Right lobe of liver (tissue), 6 donors: ENCODE measurements at regions not wholly inside any gene's neighbourhood (a gene's known extent, or its start where the extent isn't known, plus 50 kb on each side); places are given as distances from the start of the nearest gene placed in this dataset.

Experiments
- ATAC-seq, 4 donors: fragments of 200-7000 bp; cut with Tn5 transposase; one replicate each; pipeline ENCODE4 v1.9.1; 2020; ENCODE audit warnings: mild to moderate bottlenecking in 4 of 4, moderate library complexity in 4 of 4
- DNase-seq, 3 donors: peaks; one replicate each; pipeline ENCODE4 v3.0.0-alpha.2; 2020
- H3K27ac ChIP-seq, 3 donors: fragments of 200-600 bp; one replicate each; pipeline ENCODE4 v1.8.0; 2022
- H3K27me3 ChIP-seq, 2 donors: fragments of 200-600 bp; one replicate each; pipeline ENCODE4 v1.8.0; 2022
- H3K36me3 ChIP-seq, 4 donors: fragments of 200-600 bp; sonication (generic) in 1 of 4; one replicate each; pipeline versions ENCODE4 v1.5.1 to v1.8.0; 2017 to 2022; ENCODE audit warnings: control low read depth in 1 of 4
- H3K4me1 ChIP-seq, 4 donors: fragments of 200-600 bp; sonication (generic) in 1 of 4; one replicate each; pipeline versions ENCODE4 v1.5.1 to v1.8.0; 2017 to 2022; ENCODE audit warnings: control low read depth in 1 of 4
- H3K4me3 ChIP-seq, 3 donors: fragments of 200-600 bp; one replicate each; pipeline ENCODE4 v1.8.0; 2022
- H3K9me3 ChIP-seq, 4 donors: fragments of 200-600 bp; sonication (generic) in 1 of 4; one replicate each; pipeline versions ENCODE4 v1.5.1 to v1.8.0; 2017 to 2022; ENCODE audit warnings: control low read depth in 1 of 4
- CTCF ChIP-seq, 4 donors: fragments of 200-600 bp in 3 of 4; fragments of 450-650 bp in 1 of 4; IDR thresholded peaks; one replicate each; pipeline versions ENCODE4 v1.5.1 to v1.8.0; 2016 to 2022; ENCODE audit warnings: antibody characterized with exemption in 4 of 4, mild to moderate bottlenecking in 2 of 4
- POLR2A ChIP-seq: fragments of 450-650 bp; IDR thresholded peaks from one replicate; pipeline ENCODE4 v1.6.1; 2017; ENCODE audit warnings: antibody characterized with exemption, mild to moderate bottlenecking
- WGBS: methylation state at CpG from one replicate; pipeline ENCODE4 v1.1.6; 2018; ENCODE audit warnings: low coverage, low lambda C conversion rate; ENCODE audit not compliant: insufficient coverage; ENCODE audit errors: missing lambda C conversion rate; 5-methylcytosine and 5-hydroxymethylcytosine counted together
- intact Hi-C, 2 donors: fragments of 100-400 bp; cut with DNase I; formaldehyde crosslinking; loops; one replicate each; pipeline versions ENCODE4 v1.11.2 to v1.14.1; 2022
- donor health status: DM: no; HTN: yes; CAD: no.
- donor health status: DM: no; HTN: no; CAD: no.
- donor health status: DM: no; HTN: no; CAD: no.
- donor health status: DM: no; HTN: yes; CAD: no.
- donor health status: DM: no; HTN: yes; CAD: no.

- H3K27ac ChIP-seq: no peak overlapping the region
- no peaks in the 10 kb centered on the region for H3K27me3 ChIP-seq
- TF ChIP-seq CTCF (IDR thresholded peaks at IDR 0.05): no peak
- no peak for TF ChIP-seq POLR2A
- H3K4me3 ChIP-seq: no peak overlapping the region
- DNase-seq: no peak
- ATAC-seq: no peak
- no peaks in the 10 kb centered on the region for H3K36me3 ChIP-seq
- no peaks in the 10 kb centered on the region for H3K4me1 ChIP-seq
- WGBS: 79% methylated on average over 6 of the region's 6 CpGs
- no peaks in the 10 kb centered on the region for H3K9me3 ChIP-seq
- intact Hi-C loops: no loop called here
Measured at GRCh38 chr7:96861-97260, 95.5 kb upstream of the FAM20C start.

DNA sequence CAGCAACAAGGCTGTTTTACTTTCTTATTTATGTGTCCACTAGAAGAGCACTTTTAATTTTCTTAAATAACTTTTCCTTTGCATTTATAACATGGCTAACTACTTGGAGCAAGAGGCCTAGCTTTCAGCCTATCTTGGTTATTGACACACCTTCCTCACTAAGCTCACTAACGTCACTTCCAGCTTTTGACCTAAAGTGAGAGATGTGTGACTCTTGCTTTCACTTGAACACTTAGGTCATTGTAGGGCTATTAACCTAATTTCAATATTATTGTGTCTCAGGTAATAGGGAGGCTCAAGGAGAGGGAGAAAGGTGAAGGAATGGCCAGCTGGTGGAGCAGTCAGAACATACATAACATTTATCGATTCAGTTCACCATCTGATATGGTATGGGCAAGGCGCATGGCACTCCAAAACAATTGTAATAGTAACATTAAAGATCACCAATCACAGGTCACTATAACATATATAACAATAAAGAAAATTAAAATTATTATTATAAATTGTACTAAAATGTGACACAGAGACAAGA, 95.0 kb upstream of the FAM20C start:
- TF ChIP-seq CTCF (IDR thresholded peaks at IDR 0.05) (peak in 3 of 4 donors; percentile 4 to 17 (median 16)), POLR2A (no peak)

GRCh38 chr7:101146-102046, 91.0 kb upstream of the FAM20C start:
- 72% methylated on average over 6 of the region's 10 CpGs for WGBS
- intact Hi-C loops: no loop called here
- H3K9me3 ChIP-seq: no peaks in the 10 kb centered on the region
- no peaks in the 10 kb centered on the region for H3K27me3 ChIP-seq
- TF ChIP-seq POLR2A (no peak), CTCF (IDR thresholded peaks at IDR 0.05) (no peak)
- DNase-seq: no peak
- no peak for ATAC-seq
- H3K4me1 ChIP-seq: no peaks in the 10 kb centered on the region
- H3K4me3 ChIP-seq: no peak overlapping the region
- no peaks in the 10 kb centered on the region for H3K36me3 ChIP-seq
- no peak overlapping the region for H3K27ac ChIP-seq

More for the DNA sequence above, 95.0 kb upstream of the FAM20C start:
- Histone ChIP-seq H3K36me3 (no peaks in the 10 kb centered on the region), H3K9me3 (no peaks in the 10 kb centered on the region), H3K4me3 (no peak overlapping the region), H3K27me3 (no peaks in the 10 kb centered on the region), H3K27ac (no peak overlapping the region), H3K4me1 (no peaks in the 10 kb centered on the region)
- ATAC-seq: peak in 1 of 4 donors; percentile 55
- intact Hi-C loops: no loop called here
- WGBS: 66% methylated on average over 3 of the region's 3 CpGs
- DNase-seq: no peak

- no peak overlapping the region for H3K27ac ChIP-seq
- H3K9me3 ChIP-seq: no peaks in the 10 kb centered on the region
- WGBS: 86% methylated on average over 8 of the region's 13 CpGs
- H3K27me3 ChIP-seq: no peaks in the 10 kb centered on the region
- H3K4me3 ChIP-seq: no peak overlapping the region
- DNase-seq (no peak), ATAC-seq (no peak)
- H3K36me3 ChIP-seq: no peaks in the 10 kb centered on the region
- intact Hi-C loops: no loop called here
- TF ChIP-seq CTCF (IDR thresholded peaks at IDR 0.05) (no peak), POLR2A (no peak)
- no peaks in the 10 kb centered on the region for H3K4me1 ChIP-seq
Measured at GRCh38 chr7:102047-102711, 90.2 kb upstream of the FAM20C start.
